ENCODE measurements at regions not wholly inside any gene's neighbourhood (a gene's known extent, or its start where the extent isn't known, plus 50 kb on each side); places are given as distances from the start of the nearest gene placed in this dataset.

GRCh38 chr6:115404446-115404845 is 656.2 kb downstream of the FRK start:
- TF ChIP-seq POLR2A (IDR thresholded peaks at IDR 0.05) (no peak), POLR2AphosphoS5 (IDR thresholded peaks at IDR 0.05) (no peak)
- TF ChIP-seq, protein P1, sequence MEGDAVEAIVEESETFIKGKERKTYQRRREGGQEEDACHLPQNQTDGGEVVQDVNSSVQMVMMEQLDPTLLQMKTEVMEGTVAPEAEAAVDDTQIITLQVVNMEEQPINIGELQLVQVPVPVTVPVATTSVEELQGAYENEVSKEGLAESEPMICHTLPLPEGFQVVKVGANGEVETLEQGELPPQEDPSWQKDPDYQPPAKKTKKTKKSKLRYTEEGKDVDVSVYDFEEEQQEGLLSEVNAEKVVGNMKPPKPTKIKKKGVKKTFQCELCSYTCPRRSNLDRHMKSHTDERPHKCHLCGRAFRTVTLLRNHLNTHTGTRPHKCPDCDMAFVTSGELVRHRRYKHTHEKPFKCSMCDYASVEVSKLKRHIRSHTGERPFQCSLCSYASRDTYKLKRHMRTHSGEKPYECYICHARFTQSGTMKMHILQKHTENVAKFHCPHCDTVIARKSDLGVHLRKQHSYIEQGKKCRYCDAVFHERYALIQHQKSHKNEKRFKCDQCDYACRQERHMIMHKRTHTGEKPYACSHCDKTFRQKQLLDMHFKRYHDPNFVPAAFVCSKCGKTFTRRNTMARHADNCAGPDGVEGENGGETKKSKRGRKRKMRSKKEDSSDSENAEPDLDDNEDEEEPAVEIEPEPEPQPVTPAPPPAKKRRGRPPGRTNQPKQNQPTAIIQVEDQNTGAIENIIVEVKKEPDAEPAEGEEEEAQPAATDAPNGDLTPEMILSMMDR (IDR thresholded peaks at IDR 0.05): no peak
